WI38 (cell line): ENCODE measurements at regions not wholly inside any gene's neighbourhood (a gene's known extent, or its start where the extent isn't known, plus 50 kb on each side); places are given as distances from the start of the nearest gene placed in this dataset.

ENCODE experiments used
- H3K4me3 ChIP-seq: 2 replicates; pipeline ENCODE4 v1.5.1; 2011; ENCODE audit warnings: low read depth, mild to moderate bottlenecking, control low read depth, low read length
- TF ChIP-seq, protein P1 (sequence below): IDR thresholded peaks from 2 replicates; pipeline ENCODE4 v1.5.1; 2012; ENCODE audit warnings: low read depth, mild to moderate bottlenecking, control low read depth, low read length

DNA sequence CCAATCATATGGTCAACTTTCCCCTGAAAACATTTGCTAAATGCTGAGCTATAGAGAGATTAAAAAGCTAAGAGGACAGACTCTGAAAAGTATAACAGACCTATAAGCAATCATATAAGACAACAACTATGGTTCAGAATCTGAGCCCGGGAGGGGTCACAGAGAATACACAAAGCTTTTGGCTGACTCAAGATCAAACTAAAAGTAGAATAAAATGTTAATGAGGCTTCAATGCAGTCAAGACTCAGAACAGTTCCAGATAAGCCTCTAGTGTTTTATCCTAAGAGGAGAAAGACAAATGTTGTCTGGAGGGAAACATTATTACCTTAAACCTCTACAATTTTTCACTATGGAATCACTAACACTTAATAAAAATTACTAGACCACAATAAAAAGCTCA lies 175.4 kb upstream of the VEGFC start:
- TF ChIP-seq, protein P1, sequence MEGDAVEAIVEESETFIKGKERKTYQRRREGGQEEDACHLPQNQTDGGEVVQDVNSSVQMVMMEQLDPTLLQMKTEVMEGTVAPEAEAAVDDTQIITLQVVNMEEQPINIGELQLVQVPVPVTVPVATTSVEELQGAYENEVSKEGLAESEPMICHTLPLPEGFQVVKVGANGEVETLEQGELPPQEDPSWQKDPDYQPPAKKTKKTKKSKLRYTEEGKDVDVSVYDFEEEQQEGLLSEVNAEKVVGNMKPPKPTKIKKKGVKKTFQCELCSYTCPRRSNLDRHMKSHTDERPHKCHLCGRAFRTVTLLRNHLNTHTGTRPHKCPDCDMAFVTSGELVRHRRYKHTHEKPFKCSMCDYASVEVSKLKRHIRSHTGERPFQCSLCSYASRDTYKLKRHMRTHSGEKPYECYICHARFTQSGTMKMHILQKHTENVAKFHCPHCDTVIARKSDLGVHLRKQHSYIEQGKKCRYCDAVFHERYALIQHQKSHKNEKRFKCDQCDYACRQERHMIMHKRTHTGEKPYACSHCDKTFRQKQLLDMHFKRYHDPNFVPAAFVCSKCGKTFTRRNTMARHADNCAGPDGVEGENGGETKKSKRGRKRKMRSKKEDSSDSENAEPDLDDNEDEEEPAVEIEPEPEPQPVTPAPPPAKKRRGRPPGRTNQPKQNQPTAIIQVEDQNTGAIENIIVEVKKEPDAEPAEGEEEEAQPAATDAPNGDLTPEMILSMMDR, result no peak
- H3K4me3 ChIP-seq, result no peak overlapping the region

DNA sequence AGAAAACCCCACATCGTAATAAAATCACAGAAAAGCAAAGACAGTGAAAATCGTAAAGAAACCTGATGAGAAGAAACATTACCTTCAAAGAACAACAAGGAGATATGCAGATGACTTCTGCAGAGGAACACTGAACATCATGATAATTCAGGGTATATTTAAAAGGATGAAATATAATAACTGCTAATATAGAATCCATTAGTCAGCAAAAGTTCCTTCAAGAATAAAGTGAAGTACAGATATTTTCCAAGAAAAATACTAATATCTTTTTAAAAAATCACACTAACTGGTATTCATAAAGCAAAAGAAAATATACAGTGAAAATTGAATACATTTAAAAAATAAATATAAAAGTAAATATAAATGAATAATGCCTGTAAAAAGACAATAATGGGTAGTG lies 176.3 kb upstream of the VEGFC start:
- TF ChIP-seq, protein P1, result no peak
- no peak overlapping the region for H3K4me3 ChIP-seq

- TF ChIP-seq, protein P1, result no peak
- H3K4me3 ChIP-seq, result no peak overlapping the region
Observed at GRCh38 chr4:176970853-176971252, 178.1 kb upstream of the VEGFC start.

DNA sequence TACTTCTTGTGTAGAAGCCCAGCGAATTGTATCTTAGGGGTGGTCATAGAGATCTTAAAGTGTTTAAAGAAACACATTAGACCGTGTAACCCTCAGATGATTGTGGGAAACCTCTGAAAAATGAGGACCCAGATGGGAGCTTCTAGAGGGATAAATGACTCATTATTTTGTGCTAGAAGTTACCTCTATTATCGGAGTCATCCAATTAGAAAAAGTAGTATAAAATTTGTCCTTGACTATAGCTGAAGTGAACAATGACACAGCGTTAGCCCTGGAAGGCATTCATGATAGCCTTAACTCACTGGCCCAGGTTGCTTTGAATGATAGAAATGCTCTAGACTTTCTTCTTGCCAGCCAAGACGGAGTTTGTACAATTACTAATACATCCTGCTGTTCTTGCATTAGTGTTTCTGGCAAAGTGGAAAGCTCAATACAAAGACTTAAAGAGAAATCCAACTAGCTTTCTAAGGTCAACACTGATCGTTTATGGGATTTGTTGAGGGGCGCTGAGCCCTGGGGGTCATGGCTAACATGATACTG lies 178.9 kb upstream of the VEGFC start:
- H3K4me3 ChIP-seq, result no peak overlapping the region
- TF ChIP-seq, protein P1, result no peak

GRCh38 chr4:176979416-176979815 lies 186.7 kb upstream of the VEGFC start:
- TF ChIP-seq, protein P1, result no peak
- H3K4me3 ChIP-seq, result no peak overlapping the region

DNA sequence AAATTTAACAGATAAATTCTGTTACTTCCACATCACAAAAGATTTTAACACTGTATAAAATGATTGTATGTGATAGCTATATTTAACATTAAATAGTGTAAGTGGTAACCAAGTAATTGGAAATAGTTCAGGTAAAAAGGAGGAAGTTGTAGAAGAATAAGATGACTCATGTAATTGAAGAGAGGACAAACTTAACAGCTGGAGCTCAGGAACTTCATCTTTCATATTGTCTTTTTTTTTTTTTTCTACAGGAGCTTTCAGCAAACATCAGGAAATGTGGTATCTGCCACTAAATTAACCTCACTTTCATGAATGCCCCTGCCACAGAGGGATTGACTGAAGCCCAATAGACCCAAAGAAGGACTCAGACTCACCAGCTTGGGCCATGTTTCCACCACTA lies 188.4 kb upstream of the VEGFC start:
- H3K4me3 ChIP-seq, result no peak overlapping the region
- TF ChIP-seq, protein P1, result no peak

GRCh38 chr4:176981551-176981950 lies 188.8 kb upstream of the VEGFC start:
- no peak overlapping the region for H3K4me3 ChIP-seq
- TF ChIP-seq, protein P1, result no peak
